Jurkat, Clone E6-1 (cell line): ENCODE measurements at regions not wholly inside any gene's neighbourhood (a gene's known extent, or its start where the extent isn't known, plus 50 kb on each side); places are given as distances from the start of the nearest gene placed in this dataset.
A peak's percentile ranks its signal among the peaks of the same experiment; 100 is the strongest.
"Not testable (repeated sequence)": the region's sequence is repeated elsewhere in the genome, so short reads cannot be mapped to it uniquely, and the experiment has no call there.

ENCODE experiments used
- DNase-seq: peaks from one replicate; pipeline ENCODE4 v3.0.0-alpha.2; 2011; ENCODE audit warnings: low read depth, low spot score
- H3K4me3 ChIP-seq: 2 replicates; pipeline ENCODE4 v1.5.1; 2011; ENCODE audit warnings: mild to moderate bottlenecking, low read length, control low read depth, moderate library complexity

DNA sequence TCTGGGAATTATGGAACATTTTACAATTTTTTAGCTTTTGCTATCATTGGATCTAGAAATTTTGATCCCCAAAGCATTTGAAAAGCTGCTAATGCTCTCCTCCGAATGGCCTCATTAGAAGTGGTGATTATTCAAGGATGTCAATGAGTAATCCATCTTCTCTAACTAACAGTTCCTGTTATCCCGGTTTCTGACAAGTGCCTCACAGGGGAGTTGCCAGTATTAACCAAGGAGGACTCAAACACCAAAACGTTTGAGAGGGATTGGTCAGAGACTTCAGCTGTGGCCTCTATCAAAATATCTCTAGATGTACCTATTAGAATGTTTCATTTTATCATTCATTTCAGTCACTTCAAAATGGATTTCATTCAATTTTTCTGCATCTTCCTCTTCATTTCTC is 208.3 kb upstream of the ITGA1 start:
- no peak for DNase-seq
- no peak overlapping the region for H3K4me3 ChIP-seq

DNA sequence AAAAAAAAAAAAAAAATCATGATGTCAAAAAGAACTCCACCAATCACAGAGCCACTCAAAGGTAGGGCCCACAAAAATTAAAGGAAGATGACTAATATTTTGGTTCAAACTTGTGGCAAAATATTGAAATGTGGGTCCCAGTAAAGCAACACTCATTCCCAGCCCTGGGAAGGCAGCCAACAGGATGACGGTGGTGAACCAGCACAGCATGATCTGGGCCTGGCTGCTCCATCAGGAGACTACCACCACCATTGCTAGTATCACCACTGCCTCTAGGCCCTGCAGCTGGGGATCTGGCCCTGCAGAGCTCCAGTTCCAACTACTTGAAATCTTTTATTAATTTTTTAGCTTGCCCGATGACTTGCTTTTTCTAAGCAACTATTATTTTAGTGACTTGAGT is 206.8 kb upstream of the ITGA1 start:
- no peak for DNase-seq
- H3K4me3 ChIP-seq = no peak overlapping the region

DNA sequence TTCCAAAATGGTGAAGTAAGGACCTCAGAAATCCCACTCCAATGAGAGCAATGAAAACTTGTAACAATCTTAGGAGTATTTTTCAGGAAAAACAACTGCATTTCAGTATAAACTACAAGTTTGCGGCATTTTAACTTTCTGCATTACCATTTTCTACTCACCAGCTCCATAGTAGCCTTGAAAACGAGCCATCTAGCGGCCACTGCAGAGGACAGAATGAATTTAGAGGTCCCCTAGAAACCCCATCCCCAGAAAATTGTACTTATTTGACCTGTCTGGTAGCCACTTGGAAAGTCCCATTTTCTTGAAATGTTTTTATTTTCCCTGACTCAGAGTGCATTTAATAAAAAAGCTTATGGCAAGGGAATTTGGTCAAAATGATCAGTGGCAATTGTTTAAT is 205.4 kb upstream of the ITGA1 start:
- peak; percentile 5 for DNase-seq
- no peak overlapping the region for H3K4me3 ChIP-seq

DNA sequence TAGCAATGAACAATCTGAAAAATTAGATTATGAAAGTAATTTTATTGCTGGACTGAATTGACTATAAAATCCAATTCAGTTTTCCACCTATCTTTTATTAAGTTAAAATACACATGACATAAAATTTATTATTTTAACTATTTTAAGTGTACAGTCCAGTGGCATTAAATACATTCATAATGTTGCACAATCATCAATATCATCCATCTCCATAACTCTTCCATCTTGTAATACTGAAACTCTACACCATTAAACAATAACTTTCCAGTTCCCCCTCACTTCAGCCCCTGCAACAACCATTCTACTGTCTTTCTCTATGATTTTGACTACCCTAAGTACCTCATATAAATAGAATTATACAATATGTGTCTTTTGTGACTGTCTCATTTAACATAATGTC is 200.6 kb upstream of the ITGA1 start:
- no peak for DNase-seq
- no peak overlapping the region for H3K4me3 ChIP-seq

DNA sequence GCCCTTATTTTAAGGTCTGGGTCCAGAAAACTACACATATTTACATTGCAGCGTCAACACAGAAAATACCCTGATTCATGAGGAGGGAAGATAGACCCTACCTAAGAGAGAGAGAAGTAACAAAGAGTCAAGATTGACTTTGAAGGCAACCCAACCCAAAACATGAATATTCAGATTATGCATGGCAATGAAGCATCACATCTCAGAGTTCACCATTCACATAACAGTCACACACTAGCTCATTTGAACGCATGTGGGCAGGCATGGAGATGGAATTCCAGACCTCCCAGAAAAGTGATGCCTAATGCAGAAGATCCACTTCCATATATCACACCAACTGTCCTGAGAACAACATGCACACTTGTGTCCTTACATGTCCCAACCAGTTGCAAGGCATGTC is 190.1 kb upstream of the ITGA1 start:
- DNase-seq = no peak
- no peak overlapping the region for H3K4me3 ChIP-seq

DNA sequence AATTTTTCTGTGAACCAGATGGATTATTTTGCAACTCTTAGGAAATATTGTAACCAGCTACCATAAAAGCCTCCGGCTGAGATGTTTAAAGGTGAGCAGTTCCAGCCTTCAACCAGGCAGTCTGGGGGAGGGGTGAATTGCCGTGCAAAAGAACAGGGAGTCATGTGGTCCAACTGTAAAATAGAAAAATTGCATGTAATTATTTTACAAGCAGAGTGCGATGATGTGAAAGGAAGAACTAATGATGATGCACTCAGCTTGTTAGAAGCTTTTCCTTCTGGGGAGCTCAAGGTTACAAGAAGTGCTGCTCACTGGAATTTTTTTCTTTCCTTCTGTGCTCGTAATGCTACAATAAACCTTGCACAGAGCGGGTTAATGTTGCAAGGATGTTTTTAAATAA is 188.7 kb upstream of the ITGA1 start:
- DNase-seq = no peak
- H3K4me3 ChIP-seq = no peak overlapping the region

DNA sequence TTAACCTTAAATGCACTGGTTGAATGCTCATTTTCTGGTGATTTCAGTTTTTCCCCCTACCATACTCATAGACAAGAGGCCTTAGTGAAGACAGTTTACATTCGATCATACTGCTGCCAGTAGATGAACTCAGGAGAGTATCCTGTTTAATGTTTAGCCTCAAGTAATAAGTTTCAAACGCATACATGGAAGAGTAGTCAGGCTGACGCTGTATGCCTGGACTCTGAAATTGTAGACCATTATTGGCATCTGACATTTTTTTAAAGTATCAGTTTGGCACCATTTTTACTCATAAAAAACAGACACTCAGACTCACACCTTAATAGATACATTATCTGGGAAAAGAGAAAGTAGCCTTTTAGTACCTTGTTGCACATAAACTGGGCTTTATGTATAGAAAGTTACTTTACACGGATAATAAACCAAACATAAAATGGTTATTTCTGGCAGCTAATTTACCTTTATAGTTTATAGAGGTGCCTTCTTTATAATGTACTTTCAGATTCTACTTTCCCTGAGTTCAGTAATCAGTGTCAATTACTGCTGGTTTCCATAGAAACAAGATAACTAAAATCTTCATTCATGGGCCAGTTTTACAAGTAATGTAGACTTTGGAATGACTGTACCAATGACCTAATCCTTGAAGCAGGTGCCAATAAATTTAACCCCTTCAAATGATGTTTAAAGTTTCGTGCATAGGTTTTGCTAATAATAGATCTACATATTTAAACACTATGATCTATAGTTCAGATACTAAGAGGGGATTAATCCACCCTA is 183.8 kb upstream of the ITGA1 start:
- no peak overlapping the region for H3K4me3 ChIP-seq
- DNase-seq = no peak

DNA sequence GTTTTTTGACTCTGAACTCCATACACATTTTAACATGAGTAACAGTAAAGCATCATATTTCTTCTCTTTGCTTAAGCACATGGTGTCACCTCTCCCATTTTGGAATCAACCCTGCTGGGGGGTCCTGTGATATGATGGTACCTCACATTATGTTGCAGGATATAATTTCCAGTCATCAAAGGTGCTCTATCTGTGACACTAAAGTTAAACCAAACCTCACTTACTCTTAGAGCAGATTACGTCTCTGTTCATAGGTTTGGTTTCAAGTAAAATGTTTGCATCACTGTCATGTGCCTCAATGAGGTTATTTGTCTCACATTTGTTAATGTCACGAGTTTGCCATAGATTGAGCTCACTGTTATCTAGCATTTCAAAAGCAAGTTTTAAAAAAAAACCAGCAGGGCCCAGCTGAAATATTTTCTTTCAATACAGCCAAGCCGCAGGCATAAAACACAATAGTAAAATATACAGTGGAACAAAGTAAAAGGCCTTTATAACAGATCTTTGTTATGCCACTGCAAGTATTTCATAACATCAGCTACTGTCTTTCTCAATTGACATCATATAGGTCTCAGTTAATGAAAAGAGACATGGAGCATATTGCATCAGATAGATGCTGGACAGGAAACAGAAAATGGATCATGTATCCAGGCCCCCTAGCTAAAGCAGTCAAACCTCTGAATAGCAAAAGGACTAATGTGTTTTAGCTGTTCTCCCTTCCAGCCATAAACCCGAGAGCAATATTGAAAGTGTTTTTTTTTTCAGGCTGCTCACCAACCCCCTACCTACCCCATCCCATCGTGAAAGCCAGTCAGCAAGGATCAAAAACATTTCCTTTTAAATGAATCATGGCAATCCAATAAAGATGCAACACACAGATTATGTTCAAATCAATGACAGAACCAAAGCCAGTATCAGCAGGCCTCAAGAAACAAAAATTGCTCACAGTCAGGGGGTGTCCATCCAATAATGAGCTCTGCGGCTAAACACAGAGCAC is 182.1 kb upstream of the ITGA1 start:
- H3K4me3 ChIP-seq = no peak overlapping the region
- no peak for DNase-seq

DNA sequence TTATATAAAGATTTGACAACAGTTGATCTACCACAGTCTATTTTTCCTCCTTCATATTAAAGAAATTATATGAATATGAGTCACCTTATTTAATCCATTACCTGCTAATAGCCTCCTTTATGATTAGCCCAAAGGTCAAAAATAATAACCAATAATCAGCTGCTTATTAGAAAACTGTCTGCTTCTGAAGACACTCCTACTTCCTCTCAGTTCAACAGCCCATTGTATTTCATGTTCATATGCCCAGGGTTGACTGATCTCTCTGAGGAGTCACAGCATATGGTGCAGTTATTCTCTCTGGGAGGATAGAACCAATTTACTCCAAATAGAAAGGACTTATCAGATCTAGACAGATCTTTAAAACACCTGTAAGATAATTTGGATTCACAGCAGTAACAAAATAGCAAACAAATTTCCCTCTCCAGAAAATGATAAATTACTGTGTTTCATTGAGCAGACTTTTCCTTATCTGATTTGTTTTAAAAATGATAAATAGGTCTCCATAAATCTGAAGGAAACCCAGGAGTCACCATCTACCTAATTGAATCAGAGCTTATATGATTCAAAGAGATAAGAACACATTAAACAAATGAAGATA is 180.4 kb upstream of the ITGA1 start:
- no peak overlapping the region for H3K4me3 ChIP-seq
- no peak for DNase-seq

DNA sequence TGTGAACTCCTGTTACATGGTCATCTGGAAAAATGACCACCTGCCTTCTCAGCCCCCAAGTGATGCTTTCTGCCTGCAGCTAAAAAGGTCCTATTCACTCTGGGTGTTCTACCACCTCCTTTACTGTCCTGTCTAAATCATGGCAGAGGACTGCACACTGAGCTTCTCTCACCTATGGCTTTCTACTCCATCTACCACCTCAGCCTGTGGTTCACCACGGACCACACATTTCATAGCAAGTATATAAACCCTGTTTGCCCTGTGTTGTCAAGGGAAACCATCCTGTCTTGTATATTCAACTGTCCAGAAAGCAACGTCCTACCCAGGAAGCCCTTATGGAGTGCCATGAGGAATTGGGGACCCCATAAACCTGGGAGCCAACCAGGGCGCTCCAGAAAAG is 167.4 kb upstream of the ITGA1 start:
- H3K4me3 ChIP-seq = no peak overlapping the region
- DNase-seq = peak; percentile 15

DNA sequence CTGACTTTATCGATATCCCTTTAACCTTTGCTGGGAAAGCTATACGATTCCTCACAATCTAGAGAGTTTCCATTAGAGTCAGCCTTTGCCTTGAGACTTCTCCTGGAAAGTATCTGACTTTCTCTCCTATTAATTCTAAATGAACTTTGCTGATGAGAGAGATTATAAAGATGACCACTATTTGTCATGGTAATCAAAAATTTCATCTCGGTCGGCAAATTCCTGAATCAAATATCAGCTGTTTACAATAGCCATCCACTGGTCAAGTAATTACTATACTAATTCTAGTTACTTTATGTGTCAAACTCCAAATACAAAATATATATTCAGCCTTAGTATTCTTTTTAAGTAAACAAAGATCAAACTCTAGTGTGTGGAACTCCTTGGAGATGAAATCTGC is 164.4 kb upstream of the ITGA1 start:
- no peak for DNase-seq
- H3K4me3 ChIP-seq = no peak overlapping the region

DNA sequence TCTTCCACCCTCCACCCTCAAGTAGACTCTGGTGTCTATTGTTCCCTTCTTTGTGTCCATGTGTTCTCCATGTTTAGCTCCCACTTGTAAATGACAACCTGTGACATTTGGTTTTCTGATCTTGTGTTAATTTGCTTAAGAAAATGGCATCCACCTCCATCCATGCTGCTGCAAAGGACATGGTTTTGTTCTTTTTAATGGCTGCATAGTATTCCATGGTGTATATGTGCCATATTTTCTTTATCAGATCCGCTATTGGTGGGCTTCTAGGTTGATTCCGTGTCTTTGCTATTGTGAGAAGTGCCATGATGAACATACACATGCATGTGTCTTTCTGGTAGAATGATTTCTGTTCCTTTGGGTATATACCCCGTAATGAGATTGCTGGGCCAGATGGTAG is 163.4 kb upstream of the ITGA1 start:
- no peak for DNase-seq
- H3K4me3 ChIP-seq = no peak overlapping the region

DNA sequence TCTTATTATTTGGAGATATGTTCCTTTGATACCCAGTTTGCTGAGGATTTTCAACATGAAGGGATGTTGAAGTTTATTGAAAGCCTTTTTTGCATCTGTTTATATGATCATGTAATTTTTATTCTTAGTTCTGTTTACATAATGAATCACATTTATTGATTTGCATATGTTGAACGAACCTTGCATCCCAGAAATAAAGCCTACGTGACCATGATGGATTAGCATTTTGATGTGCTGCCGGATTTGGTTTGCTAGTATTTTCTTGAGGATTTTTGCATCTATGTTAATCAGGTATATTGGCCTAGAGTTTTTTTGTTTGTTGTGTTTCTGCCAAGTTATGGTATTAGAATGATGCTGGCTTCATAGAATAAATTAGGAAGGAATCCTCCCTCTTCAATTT is 161.4 kb upstream of the ITGA1 start:
- no peak overlapping the region for H3K4me3 ChIP-seq
- DNase-seq = no peak

DNA sequence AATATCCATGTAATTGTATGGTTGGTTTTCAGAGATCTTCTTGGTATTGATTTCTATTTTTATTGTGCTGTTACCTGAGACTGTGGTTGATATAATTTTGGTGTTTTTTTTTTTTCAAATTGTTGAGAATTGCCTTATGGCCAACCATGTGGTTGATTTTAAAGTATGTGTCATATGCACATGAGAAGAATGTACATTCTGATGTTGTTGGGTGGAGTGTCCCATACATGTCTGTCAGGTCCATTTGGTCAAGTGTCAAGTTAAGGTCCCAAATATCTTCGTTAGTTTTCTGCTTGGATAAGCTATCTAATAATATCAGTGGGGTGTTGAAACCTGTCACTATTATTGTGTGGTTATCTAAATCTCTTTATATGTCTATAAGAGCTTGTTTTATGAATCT is 160.0 kb upstream of the ITGA1 start:
- DNase-seq = no peak
- H3K4me3 ChIP-seq = no peak overlapping the region

DNA sequence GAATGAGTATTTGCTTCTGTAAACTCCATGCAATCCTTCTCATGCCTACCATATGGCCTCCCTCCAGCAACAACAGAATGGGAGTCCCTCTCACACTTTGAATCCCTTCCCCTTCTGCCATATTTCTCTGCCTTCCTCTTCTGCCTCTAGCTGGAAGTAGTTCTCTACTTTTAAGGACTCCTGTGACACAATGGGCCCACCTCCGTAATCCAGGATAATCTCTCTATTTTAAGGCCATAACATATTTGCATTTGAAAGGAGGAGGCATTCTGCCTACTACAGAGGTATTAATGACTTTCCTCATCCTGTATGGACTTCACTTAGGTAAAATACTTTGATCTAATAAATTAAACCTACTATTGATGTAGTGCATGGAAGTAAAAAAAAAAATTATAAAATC is 155.4 kb upstream of the ITGA1 start:
- no peak overlapping the region for H3K4me3 ChIP-seq
- no peak for DNase-seq

DNA sequence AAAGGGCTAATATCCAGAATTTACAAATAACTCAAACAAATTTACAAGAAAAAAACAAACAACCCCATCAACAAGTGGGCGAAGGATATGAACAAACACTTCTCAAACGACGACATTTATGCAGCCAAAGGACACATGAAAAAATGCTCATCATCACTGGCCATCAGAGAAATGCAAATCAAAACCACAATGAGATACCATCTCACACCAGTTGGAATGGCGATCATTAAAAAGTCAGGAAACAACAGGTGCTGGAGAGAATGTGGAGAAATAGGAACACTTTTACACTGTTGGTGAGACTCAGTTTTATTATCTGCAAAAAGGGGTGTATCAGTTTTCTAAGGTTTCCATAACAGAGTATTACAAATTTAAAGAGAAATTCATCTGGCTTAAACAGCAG is 153.5 kb upstream of the ITGA1 start:
- not testable (repeated sequence) for H3K4me3 ChIP-seq, DNase-seq

DNA sequence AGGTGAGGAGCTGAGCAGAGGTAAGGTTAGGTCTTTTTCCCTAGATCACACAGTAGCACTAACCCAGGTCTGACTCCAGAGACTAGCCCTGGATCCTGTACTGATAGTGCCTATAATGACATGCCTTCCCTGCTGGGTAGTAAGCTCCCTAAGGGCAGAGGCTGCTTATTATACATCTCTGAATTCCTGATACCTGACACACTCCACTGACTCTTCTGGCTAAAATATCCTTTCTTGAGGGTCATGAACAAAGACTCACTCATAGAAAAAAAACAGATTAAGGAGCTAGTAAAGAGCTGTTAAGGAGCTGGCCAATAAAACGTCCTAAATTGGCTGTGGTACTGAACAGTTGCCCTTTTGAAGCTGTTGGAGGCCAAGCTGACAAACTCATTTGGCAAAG is 149.0 kb upstream of the ITGA1 start:
- no peak for DNase-seq
- H3K4me3 ChIP-seq = no peak overlapping the region

DNA sequence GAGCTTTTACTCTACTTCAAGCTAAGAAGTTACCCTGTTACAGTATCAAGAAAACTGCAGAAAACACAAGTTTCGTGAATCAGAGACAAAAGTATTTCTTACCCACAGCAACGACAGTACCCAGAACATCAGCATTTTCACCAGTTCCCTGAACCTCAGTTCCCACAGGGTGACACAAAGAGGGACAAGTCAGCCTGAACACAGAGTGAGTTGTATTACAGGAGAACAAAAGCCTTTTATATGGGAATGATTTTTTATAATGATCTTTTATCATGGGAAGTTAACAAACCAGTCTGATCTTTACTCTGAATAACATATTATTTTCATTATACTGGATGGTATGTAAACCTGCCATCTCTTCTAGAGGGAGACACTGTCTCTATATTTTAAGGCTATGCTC is 139.0 kb upstream of the ITGA1 start:
- no peak overlapping the region for H3K4me3 ChIP-seq
- DNase-seq = no peak

DNA sequence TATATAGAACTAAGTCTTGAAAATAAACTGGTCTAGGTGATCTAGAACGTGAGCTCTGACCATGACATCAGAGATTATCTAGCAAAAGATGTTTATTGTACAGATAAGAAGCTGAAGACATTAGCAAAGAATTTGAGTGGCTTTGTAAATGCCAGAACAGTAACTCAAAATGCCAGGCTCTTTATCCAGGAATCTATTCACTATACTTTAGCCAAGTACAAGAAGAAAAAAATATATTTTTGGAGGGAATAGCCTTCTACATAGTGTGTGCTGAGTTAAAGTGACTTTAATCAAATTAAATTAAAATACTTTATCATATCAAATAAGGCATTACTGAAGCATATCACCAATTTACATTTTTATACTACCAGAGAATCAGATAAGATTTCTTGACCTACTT is 132.6 kb upstream of the ITGA1 start:
- H3K4me3 ChIP-seq = no peak overlapping the region
- DNase-seq = no peak

DNA sequence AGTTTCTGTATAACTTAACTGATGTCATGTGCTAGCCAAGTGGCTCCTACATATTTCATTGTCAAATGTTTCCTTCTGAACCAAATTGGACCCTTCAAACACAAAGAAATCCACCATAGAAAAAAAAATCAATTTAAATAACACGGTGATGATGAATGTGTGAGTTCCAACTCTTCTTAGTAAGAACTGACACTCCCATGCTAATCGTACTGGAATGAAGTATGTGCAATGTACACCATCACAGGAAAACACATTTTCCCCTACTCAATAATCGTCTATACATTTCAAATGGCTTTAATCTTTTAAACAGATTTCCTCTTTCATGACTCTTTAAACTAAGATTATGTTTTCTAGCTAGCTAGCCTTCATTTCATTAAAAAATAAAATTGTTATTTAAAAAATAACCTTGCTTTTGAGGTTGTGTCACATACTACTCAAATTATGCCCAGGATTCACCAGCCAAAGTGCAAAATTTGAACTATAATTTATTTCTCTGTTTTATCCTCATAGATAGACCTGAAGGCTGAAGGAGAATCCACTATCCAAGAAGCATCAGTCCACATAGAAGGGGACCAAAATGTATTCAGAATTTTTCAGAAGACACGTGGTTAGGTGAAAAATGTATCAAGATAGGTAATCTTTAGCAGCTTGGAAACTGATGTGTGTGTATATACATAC is 131.0 kb upstream of the ITGA1 start:
- no peak for DNase-seq
- no peak overlapping the region for H3K4me3 ChIP-seq
